H9 (cell line): ENCODE measurements at regions not wholly inside any gene's neighbourhood (a gene's known extent, or its start where the extent isn't known, plus 50 kb on each side); places are given as distances from the start of the nearest gene placed in this dataset.

Source experiments
- DNase-seq: peaks from one replicate; pipeline ENCODE4 v3.0.0-alpha.2; 2017
- H2AFZ ChIP-seq: one replicate; pipeline ENCODE4 v1.6.1; 2013; ENCODE audit warnings: mild to moderate bottlenecking, low read length, control low read depth, moderate library complexity
- H2AK5ac ChIP-seq: 2 replicates; pipeline ENCODE4 v1.6.1; 2013; ENCODE audit warnings: low read length, control low read depth, mixed read lengths; ENCODE audit not compliant: insufficient read length
- H2BK120ac ChIP-seq: one replicate; pipeline ENCODE4 v1.6.1; 2013; ENCODE audit warnings: low read depth, mild to moderate bottlenecking, low read length, control low read depth, inconsistent platforms; ENCODE audit not compliant: poor library complexity, severe bottlenecking
- H2BK12ac ChIP-seq: 2 replicates; pipeline ENCODE4 v1.6.1; 2013; ENCODE audit warnings: low read length, control low read depth, mixed read lengths, low read depth; ENCODE audit not compliant: insufficient read length
- H2BK15ac ChIP-seq: 2 replicates; pipeline ENCODE4 v1.6.1; 2013; ENCODE audit warnings: low read depth, low read length, control low read depth
- H2BK20ac ChIP-seq: one replicate; pipeline ENCODE4 v1.6.1; 2013; ENCODE audit warnings: low read depth, mild to moderate bottlenecking, low read length, control low read depth, inconsistent platforms; ENCODE audit not compliant: poor library complexity, severe bottlenecking
- H2BK5ac ChIP-seq: 2 replicates; pipeline ENCODE4 v1.6.1; 2013; ENCODE audit warnings: low read length, control low read depth, mixed read lengths; ENCODE audit not compliant: insufficient read length
- H3K14ac ChIP-seq: 2 replicates; pipeline ENCODE4 v1.6.1; 2013; ENCODE audit warnings: low read length, control low read depth; ENCODE audit not compliant: insufficient read depth
- H3K18ac ChIP-seq: 2 replicates; pipeline ENCODE4 v1.6.1; 2013; ENCODE audit warnings: low read depth, mild to moderate bottlenecking, mixed read lengths, low read length, control low read depth; ENCODE audit not compliant: insufficient read length
- H3K23ac ChIP-seq: 2 replicates; pipeline ENCODE4 v1.6.1; 2013; ENCODE audit warnings: low read length, control low read depth, mixed read lengths, low read depth; ENCODE audit not compliant: insufficient read length
- H3K23me2 ChIP-seq: 2 replicates; pipeline ENCODE4 v1.6.1; 2013; ENCODE audit warnings: low read depth, mild to moderate bottlenecking, mixed read lengths, low read length, control low read depth; ENCODE audit not compliant: insufficient read length, poor library complexity, severe bottlenecking
- H3K27ac ChIP-seq: 2 replicates; pipeline ENCODE4 v1.5.1; 2013; ENCODE audit warnings: low read length, control low read depth, mixed read lengths, low read depth; ENCODE audit not compliant: insufficient read length
- H3K27me3 ChIP-seq: 2 replicates; pipeline ENCODE4 v1.6.1; 2013; ENCODE audit warnings: low read length, control low read depth, inconsistent platforms; ENCODE audit not compliant: insufficient read depth
- H3K4ac ChIP-seq: 2 replicates; pipeline ENCODE4 v1.6.1; 2013; ENCODE audit warnings: low read depth, mild to moderate bottlenecking, control low read depth, inconsistent platforms, low read length, moderate library complexity
- H3K4me1 ChIP-seq: 2 replicates; pipeline ENCODE4 v1.6.1; 2013; ENCODE audit warnings: low read length, control low read depth, inconsistent platforms; ENCODE audit not compliant: insufficient read depth
- H3K4me2 ChIP-seq: 2 replicates; pipeline ENCODE4 v1.6.1; 2013; ENCODE audit warnings: low read length, control low read depth, mixed read lengths; ENCODE audit not compliant: insufficient read length, insufficient read depth
- H3K56ac ChIP-seq: 2 replicates; pipeline ENCODE4 v1.6.1; 2013; ENCODE audit warnings: low read depth, mild to moderate bottlenecking, mixed read lengths, low read length, control low read depth; ENCODE audit not compliant: insufficient read length
- H3K79me1 ChIP-seq: 2 replicates; pipeline ENCODE4 v1.6.1; 2013; ENCODE audit warnings: low read depth, mild to moderate bottlenecking, moderate library complexity, low read length, control low read depth, inconsistent platforms; ENCODE audit not compliant: insufficient read depth, poor library complexity, severe bottlenecking
- H3K79me2 ChIP-seq: 2 replicates; pipeline ENCODE4 v1.6.1; 2013; ENCODE audit warnings: low read length, control low read depth, inconsistent platforms; ENCODE audit not compliant: insufficient read depth
- H3K9ac ChIP-seq: 2 replicates; pipeline ENCODE4 v1.6.1; 2013; ENCODE audit warnings: low read length, control low read depth, mixed read lengths; ENCODE audit not compliant: insufficient read length; ENCODE audit errors: extremely low read depth
- H3K9me3 ChIP-seq: one replicate; pipeline ENCODE4 v1.6.1; 2013; ENCODE audit warnings: low read depth, low read length, inconsistent platforms; ENCODE audit not compliant: control insufficient read depth
- H3T11ph ChIP-seq: one replicate; pipeline ENCODE4 v1.6.1; 2013; ENCODE audit warnings: mild to moderate bottlenecking, low read length, control low read depth, inconsistent platforms
- H4K20me1 ChIP-seq: one replicate; pipeline ENCODE4 v1.6.1; 2013; ENCODE audit not compliant: control insufficient read depth, insufficient read length, insufficient read depth
- H4K5ac ChIP-seq: 2 replicates; pipeline ENCODE4 v1.6.1; 2013; ENCODE audit warnings: low read depth, mild to moderate bottlenecking, mixed read lengths, low read length, control low read depth; ENCODE audit not compliant: insufficient read length
- H4K8ac ChIP-seq: replicated peaks from 2 replicates; pipeline ENCODE4 v1.6.1; 2013; ENCODE audit warnings: low read length, control low read depth, mixed read lengths, low read depth; ENCODE audit not compliant: insufficient read length
- H4K91ac ChIP-seq: 2 replicates; pipeline ENCODE4 v1.6.1; 2013; ENCODE audit warnings: low read depth, mild to moderate bottlenecking, moderate library complexity, mixed read lengths, low read length, control low read depth; ENCODE audit not compliant: insufficient read length
- H3K27ac Mint-ChIP-seq, 3 experiments: 2 replicates in 2 of 3; 3 replicates in 1 of 3; pipeline ENCODE4 v1.8.0; 2020 to 2021; ENCODE audit warnings: mixed read lengths in 3 of 3, mild to moderate bottlenecking in 1 of 3, moderate library complexity in 1 of 3
- H3K27me3 Mint-ChIP-seq: 2 replicates; pipeline ENCODE4 v1.8.0; 2021; ENCODE audit warnings: low read depth, mild to moderate bottlenecking, moderate library complexity, mixed read lengths
- H3K36me3 Mint-ChIP-seq, 3 experiments: 2 replicates in 2 of 3; 3 replicates in 1 of 3; pipeline ENCODE4 v1.8.0; 2020 to 2021; ENCODE audit warnings: low read depth in 3 of 3, mixed read lengths in 3 of 3; ENCODE audit not compliant: insufficient read depth in 1 of 3
- H3K4me1 Mint-ChIP-seq, 2 experiments: 2 replicates each; pipeline ENCODE4 v1.8.0; 2020; ENCODE audit warnings: mixed read lengths in 2 of 2
- H3K4me3 Mint-ChIP-seq, 2 experiments: 2 replicates in 1 of 2; 3 replicates in 1 of 2; pipeline ENCODE4 v1.8.0; 2020 to 2021; ENCODE audit warnings: mild to moderate bottlenecking in 2 of 2, mixed read lengths in 2 of 2, moderate library complexity in 1 of 2
- H3K9me3 Mint-ChIP-seq, 2 experiments: 2 replicates in 1 of 2; 3 replicates in 1 of 2; pipeline ENCODE4 v1.8.0; 2020; ENCODE audit warnings: mild to moderate bottlenecking in 2 of 2, mixed read lengths in 2 of 2, moderate library complexity in 1 of 2
- WGBS: extraction: QIAGEN DNeasy Blood & Tissue Kit; methylation state at CpG from one replicate; pipeline ENCODE4 v1.1.7; 2013; ENCODE audit warnings: missing lambda C conversion rate, low lambda C conversion rate, mixed read lengths; ENCODE audit not compliant: insufficient read length; ENCODE audit errors: extremely low coverage; 5-methylcytosine and 5-hydroxymethylcytosine counted together
- TF ChIP-seq, protein P1 (sequence below): fragments of 200-600 bp; sonication (generic); conservative IDR thresholded peaks from 3 replicates; pipeline ENCODE4 v1.8.0; 2021; ENCODE audit warnings: antibody characterized with exemption, mild to moderate bottlenecking

DNA sequence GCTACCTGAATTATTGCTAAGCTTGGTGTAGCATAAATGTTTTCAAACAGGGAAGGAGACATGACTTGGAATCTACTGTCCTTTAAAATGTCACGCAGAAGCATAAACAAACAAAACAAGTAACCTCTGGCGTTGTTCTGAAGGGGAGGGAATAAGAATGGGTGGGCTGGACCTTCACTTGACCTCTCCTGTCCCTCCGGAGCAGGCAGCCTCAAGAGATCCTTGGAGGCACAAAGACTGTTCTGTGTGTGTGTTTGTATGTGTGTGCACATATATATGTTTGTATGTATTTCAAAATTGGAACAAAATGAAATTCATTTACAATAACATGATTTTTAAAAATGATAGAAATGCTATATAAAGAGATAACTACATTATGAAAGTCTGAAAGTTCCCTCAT is 91.3 kb upstream of the DCLK2 start:
- Histone ChIP-seq H2BK120ac (no peak overlapping the region), H2BK15ac (no peak overlapping the region), H2AFZ (no peak overlapping the region), H3K79me2 (no peaks in the 10 kb centered on the region), H3K4ac (no peak overlapping the region), H3K56ac (no peak overlapping the region), H3K23ac (no peak overlapping the region), H4K20me1 (no peaks in the 10 kb centered on the region), H3K18ac (no peak overlapping the region), H3K4me1 (no peaks in the 10 kb centered on the region), H2BK5ac (no peak overlapping the region), H3K4me2 (no peak overlapping the region), H3K27ac (no peak overlapping the region), H2BK20ac (no peak overlapping the region), H3K14ac (no peak overlapping the region), H4K8ac (no peak overlapping the region), H3K79me1 (no peaks in the 10 kb centered on the region), H3T11ph (no peak overlapping the region), H3K9me3 (no peaks in the 10 kb centered on the region), H3K23me2 (no peaks in the 10 kb centered on the region), H4K91ac (no peak overlapping the region), H3K9ac (no peak overlapping the region), H2AK5ac (no peak overlapping the region), H4K5ac (no peak overlapping the region), H3K27me3 (no peaks in the 10 kb centered on the region), H2BK12ac (no peak overlapping the region)
- Mint-ChIP-seq H3K4me3 (no peak overlapping the region), H3K27ac (no peak overlapping the region), H3K27me3 (no peaks in the 10 kb centered on the region), H3K4me1 (peaks cover 10 to 13% of the 10 kb centered on the region in 2 experiments; a peak in 3 of 4 replicates), H3K9me3 (no peaks in the 10 kb centered on the region), H3K36me3 (no peaks in the 10 kb centered on the region)
- WGBS: no CpG with 5 or more reads among the region's 3 CpGs
- no peak for DNase-seq
- TF ChIP-seq, protein P1, sequence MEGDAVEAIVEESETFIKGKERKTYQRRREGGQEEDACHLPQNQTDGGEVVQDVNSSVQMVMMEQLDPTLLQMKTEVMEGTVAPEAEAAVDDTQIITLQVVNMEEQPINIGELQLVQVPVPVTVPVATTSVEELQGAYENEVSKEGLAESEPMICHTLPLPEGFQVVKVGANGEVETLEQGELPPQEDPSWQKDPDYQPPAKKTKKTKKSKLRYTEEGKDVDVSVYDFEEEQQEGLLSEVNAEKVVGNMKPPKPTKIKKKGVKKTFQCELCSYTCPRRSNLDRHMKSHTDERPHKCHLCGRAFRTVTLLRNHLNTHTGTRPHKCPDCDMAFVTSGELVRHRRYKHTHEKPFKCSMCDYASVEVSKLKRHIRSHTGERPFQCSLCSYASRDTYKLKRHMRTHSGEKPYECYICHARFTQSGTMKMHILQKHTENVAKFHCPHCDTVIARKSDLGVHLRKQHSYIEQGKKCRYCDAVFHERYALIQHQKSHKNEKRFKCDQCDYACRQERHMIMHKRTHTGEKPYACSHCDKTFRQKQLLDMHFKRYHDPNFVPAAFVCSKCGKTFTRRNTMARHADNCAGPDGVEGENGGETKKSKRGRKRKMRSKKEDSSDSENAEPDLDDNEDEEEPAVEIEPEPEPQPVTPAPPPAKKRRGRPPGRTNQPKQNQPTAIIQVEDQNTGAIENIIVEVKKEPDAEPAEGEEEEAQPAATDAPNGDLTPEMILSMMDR: no peak
